ENCODE measurements at regions not wholly inside any gene's neighbourhood (a gene's known extent, or its start where the extent isn't known, plus 50 kb on each side); places are given as distances from the start of the nearest gene placed in this dataset.

DNA sequence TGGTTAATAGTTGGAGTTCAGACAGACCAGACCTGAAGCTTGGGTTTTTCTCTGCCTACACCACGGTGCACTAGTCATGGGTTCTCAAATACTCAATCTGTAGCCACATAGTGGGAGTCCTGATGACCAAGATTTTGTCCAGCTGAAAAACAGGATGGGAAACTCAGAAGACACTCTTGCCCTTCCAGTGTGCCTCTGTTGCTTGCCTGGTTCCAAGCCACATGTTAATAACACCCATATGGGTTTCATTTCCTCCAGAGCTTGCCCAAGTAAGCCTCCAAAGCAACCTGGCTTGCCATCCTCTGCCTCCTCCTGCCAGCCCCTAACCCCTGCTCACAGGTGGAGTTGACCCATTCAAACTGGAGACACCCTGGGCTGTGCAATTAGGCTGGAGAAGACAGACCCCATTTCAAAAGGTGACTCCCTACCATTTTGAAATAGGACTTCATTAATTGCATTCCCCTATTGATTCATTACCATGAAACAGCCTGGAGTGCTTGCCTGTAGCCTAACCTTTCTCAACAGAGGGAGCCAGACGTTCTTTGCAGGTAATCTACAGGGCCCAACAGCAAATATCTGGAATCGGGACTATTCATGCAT is 108.0 kb upstream of the HABP2 start:
- no peak for TF ChIP-seq SPI1 (IDR thresholded peaks at IDR 0.05; ENCODE audit: low read depth, low read length)
- no peak for TF ChIP-seq POLR2A (IDR thresholded peaks at IDR 0.05; ENCODE audit: low read depth, low read length)
- TF ChIP-seq TAF1 (IDR thresholded peaks at IDR 0.05; ENCODE audit: low read depth, low read length): no peak
- no peak for TF ChIP-seq POU2F2 (IDR thresholded peaks at IDR 0.05; ENCODE audit: low read depth, low read length)
- TF ChIP-seq PAX5 (IDR thresholded peaks at IDR 0.05; ENCODE audit: insufficient read depth, low read length, severe bottlenecking): no peak
- no peak for TF ChIP-seq POLR2AphosphoS5 (IDR thresholded peaks at IDR 0.05; ENCODE audit: low read depth, low read length)
- no peak for DNase-seq (ENCODE audit: insufficient read length, low spot score)
- no peak for FAIRE-seq

DNA sequence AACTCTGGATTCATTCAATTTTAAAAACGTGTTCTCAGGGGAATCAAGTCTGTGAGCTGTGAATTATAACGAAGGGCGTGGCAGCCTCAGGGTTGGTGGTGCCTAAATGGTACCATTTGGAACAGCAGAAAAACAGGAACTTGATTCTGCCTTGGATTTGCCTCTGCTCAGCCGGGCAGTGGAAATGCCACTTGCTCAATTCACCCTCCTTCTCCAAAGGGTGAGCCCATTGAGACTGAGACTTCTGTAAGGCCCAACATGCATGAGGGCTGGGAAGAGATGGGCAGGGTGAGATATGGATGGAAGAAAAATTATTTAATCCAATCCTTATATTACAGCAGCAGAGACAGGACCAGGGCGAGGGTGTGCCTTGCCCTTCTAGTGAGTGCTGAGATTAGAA is 107.1 kb upstream of the HABP2 start:
- FAIRE-seq (no peak), DNase-seq (ENCODE audit: insufficient read length, low spot score) (no peak)
- no peak for TF ChIP-seq PAX5 (IDR thresholded peaks at IDR 0.05; ENCODE audit: insufficient read depth, low read length, severe bottlenecking)
- TF ChIP-seq POU2F2 (IDR thresholded peaks at IDR 0.05; ENCODE audit: low read depth, low read length): no peak
- no peak for TF ChIP-seq SPI1 (IDR thresholded peaks at IDR 0.05; ENCODE audit: low read depth, low read length)
- no peak for TF ChIP-seq TAF1 (IDR thresholded peaks at IDR 0.05; ENCODE audit: low read depth, low read length)
- TF ChIP-seq POLR2AphosphoS5 (IDR thresholded peaks at IDR 0.05; ENCODE audit: low read depth, low read length): no peak
- no peak for TF ChIP-seq POLR2A (IDR thresholded peaks at IDR 0.05; ENCODE audit: low read depth, low read length)

DNA sequence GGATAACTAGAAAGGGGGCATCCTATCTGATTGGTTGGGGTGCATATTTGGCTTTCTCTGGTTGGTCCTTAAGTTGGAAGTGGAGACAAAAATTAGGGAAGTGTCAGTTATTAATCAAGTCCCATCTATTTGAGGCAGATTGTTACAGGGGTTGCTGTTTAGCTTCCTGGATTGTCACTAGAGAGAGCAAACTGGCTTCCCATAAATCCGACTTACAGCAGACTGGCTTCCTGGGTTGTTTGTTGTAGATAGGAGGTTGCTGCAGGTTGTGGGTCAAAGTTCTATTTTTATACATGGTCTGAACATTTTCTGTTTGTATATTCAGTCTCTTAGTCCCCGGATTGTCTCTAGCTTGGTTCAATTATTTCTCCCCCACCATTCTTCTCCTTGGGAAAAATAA is 106.1 kb upstream of the HABP2 start:
- FAIRE-seq (no peak), DNase-seq (ENCODE audit: insufficient read length, low spot score) (no peak)
- TF ChIP-seq POLR2A (IDR thresholded peaks at IDR 0.05; ENCODE audit: low read depth, low read length) (no peak), POU2F2 (IDR thresholded peaks at IDR 0.05; ENCODE audit: low read depth, low read length) (no peak), TAF1 (IDR thresholded peaks at IDR 0.05; ENCODE audit: low read depth, low read length) (no peak), POLR2AphosphoS5 (IDR thresholded peaks at IDR 0.05; ENCODE audit: low read depth, low read length) (no peak), SPI1 (IDR thresholded peaks at IDR 0.05; ENCODE audit: low read depth, low read length) (no peak), PAX5 (IDR thresholded peaks at IDR 0.05; ENCODE audit: insufficient read depth, low read length, severe bottlenecking) (no peak)

DNA sequence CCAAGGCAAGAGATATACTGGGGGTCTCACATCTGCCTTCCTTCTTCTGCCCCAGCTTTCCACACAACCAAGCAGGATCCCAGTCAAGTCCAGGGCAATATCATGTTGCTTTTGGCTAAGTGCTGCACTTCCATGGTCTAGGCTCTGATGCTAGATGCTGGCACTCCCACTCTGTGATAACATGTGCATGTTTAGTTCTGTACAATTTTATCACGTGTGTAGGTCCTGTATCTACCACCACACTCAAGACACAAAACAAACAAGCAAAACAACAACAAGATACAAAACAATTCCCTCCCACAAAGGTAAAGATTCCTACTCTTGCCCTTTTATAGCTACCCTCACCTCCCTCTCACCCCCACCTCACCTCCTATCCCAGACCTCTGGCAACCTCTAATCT is 105.6 kb upstream of the HABP2 start:
- TF ChIP-seq PAX5 (IDR thresholded peaks at IDR 0.05; ENCODE audit: insufficient read depth, low read length, severe bottlenecking): no peak
- no peak for TF ChIP-seq SPI1 (IDR thresholded peaks at IDR 0.05; ENCODE audit: low read depth, low read length)
- TF ChIP-seq POLR2AphosphoS5 (IDR thresholded peaks at IDR 0.05; ENCODE audit: low read depth, low read length): no peak
- TF ChIP-seq POLR2A (IDR thresholded peaks at IDR 0.05; ENCODE audit: low read depth, low read length): no peak
- no peak for TF ChIP-seq TAF1 (IDR thresholded peaks at IDR 0.05; ENCODE audit: low read depth, low read length)
- TF ChIP-seq POU2F2 (IDR thresholded peaks at IDR 0.05; ENCODE audit: low read depth, low read length): no peak
- FAIRE-seq (no peak), DNase-seq (ENCODE audit: insufficient read length, low spot score) (no peak)

DNA sequence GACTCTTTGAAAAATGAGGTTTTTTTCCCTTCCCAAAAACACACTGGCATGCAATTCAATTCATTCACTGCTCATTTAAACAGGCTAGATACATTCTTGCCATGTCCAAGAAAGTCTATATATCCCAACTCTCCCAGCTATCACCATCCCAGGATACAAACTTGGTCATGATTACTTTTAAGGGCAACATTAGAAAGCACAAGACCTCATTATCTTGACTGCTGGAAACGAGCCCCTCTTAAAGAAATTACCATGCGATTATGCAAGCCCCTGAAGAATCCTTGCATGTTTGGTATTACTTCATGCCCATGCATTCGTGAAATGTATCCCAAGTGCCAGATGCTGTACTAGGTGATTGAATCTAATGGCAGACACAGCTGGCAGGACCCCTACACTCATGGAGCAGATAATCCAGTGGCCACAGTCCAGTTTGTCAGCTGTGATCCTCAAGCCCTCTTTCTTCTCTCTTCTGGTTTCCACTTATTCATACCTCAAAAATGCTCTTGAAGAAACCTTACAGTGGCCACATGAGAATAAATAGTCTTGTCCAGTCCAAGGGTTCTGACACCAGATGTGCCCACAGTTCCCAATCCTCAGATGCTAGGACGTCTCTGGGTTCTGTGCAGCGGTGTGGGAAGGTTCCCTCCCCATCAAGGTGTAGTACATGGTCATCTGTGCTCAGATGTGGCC is 103.7 kb upstream of the HABP2 start:
- DNase-seq (ENCODE audit: insufficient read length, low spot score) (no peak), FAIRE-seq (no peak)
- TF ChIP-seq POLR2AphosphoS5 (IDR thresholded peaks at IDR 0.05; ENCODE audit: low read depth, low read length): no peak
- no peak for TF ChIP-seq PAX5 (IDR thresholded peaks at IDR 0.05; ENCODE audit: insufficient read depth, low read length, severe bottlenecking)
- TF ChIP-seq POU2F2 (IDR thresholded peaks at IDR 0.05; ENCODE audit: low read depth, low read length): no peak
- TF ChIP-seq SPI1 (IDR thresholded peaks at IDR 0.05; ENCODE audit: low read depth, low read length): no peak
- TF ChIP-seq POLR2A (IDR thresholded peaks at IDR 0.05; ENCODE audit: low read depth, low read length): no peak
- TF ChIP-seq TAF1 (IDR thresholded peaks at IDR 0.05; ENCODE audit: low read depth, low read length): no peak

DNA sequence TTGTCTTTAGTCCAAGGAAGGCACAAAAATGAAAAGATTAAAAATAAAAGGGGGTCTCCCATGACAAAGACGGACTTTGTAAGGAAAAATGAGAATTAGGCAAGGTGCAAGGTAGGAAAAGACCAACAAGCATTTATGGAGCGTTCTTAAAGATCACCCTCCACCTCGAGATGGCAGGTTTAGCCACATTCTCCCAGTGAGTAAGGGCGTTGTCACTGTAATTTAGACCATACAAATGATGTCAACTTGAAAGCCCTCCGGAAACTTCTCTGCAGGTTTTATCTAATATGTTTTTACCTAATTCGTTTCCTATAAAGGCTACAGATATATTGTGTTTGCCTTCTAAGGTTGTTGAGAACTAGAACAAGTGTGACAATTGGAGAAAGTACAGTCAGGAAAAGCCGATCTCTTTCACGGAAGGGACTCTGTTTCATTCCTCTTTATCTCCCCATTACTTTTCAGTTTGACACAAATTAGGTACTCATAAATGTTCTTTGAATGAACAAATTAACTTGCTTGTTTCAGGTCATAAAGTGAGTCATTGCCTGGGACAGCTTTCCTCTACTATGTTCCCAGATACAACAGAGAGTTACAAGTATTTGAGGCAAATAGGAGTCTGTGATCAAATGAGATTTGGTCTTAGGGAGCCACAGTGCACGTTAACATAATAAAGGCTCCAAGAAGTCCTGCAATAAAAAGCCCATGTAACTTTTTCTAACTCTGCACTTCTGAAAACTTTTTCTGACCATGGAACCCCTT is 102.6 kb upstream of the HABP2 start:
- DNase-seq (ENCODE audit: insufficient read length, low spot score): no peak
- FAIRE-seq: no peak
- TF ChIP-seq TAF1 (IDR thresholded peaks at IDR 0.05; ENCODE audit: low read depth, low read length): no peak
- no peak for TF ChIP-seq POU2F2 (IDR thresholded peaks at IDR 0.05; ENCODE audit: low read depth, low read length)
- TF ChIP-seq POLR2AphosphoS5 (IDR thresholded peaks at IDR 0.05; ENCODE audit: low read depth, low read length): no peak
- TF ChIP-seq POLR2A (IDR thresholded peaks at IDR 0.05; ENCODE audit: low read depth, low read length): no peak
- no peak for TF ChIP-seq PAX5 (IDR thresholded peaks at IDR 0.05; ENCODE audit: insufficient read depth, low read length, severe bottlenecking)
- TF ChIP-seq SPI1 (IDR thresholded peaks at IDR 0.05; ENCODE audit: low read depth, low read length): no peak

DNA sequence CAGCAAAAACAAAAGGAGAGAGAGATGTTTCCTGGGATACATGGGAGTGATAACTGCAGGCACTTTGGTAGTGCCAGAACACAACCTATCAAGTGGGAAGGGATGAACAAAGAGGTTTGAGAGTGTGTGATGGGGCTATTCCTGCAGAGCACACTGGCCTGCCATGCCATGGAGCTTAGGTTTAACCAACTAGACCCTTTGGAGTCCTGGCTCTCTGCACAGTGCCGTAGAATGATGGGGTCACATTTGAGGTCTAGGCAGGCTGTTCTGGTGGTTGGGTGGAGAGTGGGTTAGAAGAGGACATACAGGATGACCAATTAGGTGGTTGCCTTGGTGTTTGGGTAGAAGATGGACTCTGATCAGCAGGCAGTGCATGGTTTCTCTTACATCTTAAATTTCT is 101.9 kb upstream of the HABP2 start:
- TF ChIP-seq TAF1 (IDR thresholded peaks at IDR 0.05; ENCODE audit: low read depth, low read length) (no peak), POLR2AphosphoS5 (IDR thresholded peaks at IDR 0.05; ENCODE audit: low read depth, low read length) (no peak), POU2F2 (IDR thresholded peaks at IDR 0.05; ENCODE audit: low read depth, low read length) (no peak), SPI1 (IDR thresholded peaks at IDR 0.05; ENCODE audit: low read depth, low read length) (no peak), PAX5 (IDR thresholded peaks at IDR 0.05; ENCODE audit: insufficient read depth, low read length, severe bottlenecking) (no peak), POLR2A (IDR thresholded peaks at IDR 0.05; ENCODE audit: low read depth, low read length) (no peak)
- FAIRE-seq (no peak), DNase-seq (ENCODE audit: insufficient read length, low spot score) (no peak)

DNA sequence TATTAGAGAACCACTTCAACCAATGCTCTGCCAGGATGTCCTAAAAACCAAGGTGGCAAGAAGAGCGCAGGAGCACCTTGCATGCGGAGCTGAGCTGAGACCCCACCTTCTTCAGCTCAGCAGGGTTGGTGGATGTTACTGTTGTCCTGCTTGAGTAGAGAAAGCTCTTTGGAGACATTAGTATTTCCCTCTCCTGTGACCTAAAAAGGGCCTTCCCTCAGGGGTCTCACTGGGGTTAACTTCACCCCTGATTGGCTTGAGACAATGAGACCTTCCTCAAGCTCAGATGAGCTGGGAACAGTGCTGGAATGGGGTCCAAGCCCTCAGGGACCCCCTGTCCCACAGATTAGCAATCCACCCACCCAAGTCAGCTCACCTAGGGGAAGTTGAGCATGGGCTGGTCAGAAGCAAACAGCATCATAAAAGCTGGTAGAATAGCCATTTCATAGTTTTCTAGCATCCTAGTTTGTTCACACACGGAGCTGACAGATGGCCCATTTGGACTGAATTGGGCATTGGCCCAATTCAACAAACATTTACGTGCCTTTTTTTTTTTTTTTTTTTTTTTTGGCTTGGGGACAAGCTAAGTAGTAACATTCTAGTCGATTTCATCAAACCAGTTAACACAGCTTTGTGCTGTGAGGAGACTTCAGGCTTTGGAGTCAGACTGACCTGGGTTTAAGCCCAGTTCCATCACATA is 100.6 kb upstream of the HABP2 start:
- DNase-seq (ENCODE audit: insufficient read length, low spot score) (no peak), FAIRE-seq (no peak)
- no peak for TF ChIP-seq POLR2AphosphoS5 (IDR thresholded peaks at IDR 0.05; ENCODE audit: low read depth, low read length)
- no peak for TF ChIP-seq POU2F2 (IDR thresholded peaks at IDR 0.05; ENCODE audit: low read depth, low read length)
- TF ChIP-seq TAF1 (IDR thresholded peaks at IDR 0.05; ENCODE audit: low read depth, low read length): no peak
- TF ChIP-seq POLR2A (IDR thresholded peaks at IDR 0.05; ENCODE audit: low read depth, low read length): no peak
- no peak for TF ChIP-seq PAX5 (IDR thresholded peaks at IDR 0.05; ENCODE audit: insufficient read depth, low read length, severe bottlenecking)
- TF ChIP-seq SPI1 (IDR thresholded peaks at IDR 0.05; ENCODE audit: low read depth, low read length): no peak

Measured in GM12891 (cell line).